ENCODE measurements at regions not wholly inside any gene's neighbourhood (a gene's known extent, or its start where the extent isn't known, plus 50 kb on each side); places are given as distances from the start of the nearest gene placed in this dataset.

GRCh38 chr6:108760126-108761050, 87.8 kb upstream of the ARMC2 start:
- Histone ChIP-seq H3K4me3 (ENCODE audit: low read depth in 2 of 2, low read length in 1 of 2) (no peak overlapping the region), H4K20me1 (ENCODE audit: insufficient read depth) (no peaks in the 10 kb centered on the region), H3F3A (replicated peaks; ENCODE audit: insufficient read depth) (no peaks in the 10 kb centered on the region), H2AFZ (ENCODE audit: low read depth) (no peak overlapping the region), H3K79me2 (ENCODE audit: insufficient read depth) (no peaks in the 10 kb centered on the region), H3K27ac (ENCODE audit: low read depth in 2 of 2, low read length in 1 of 2) (no peak overlapping the region), H3K4me2 (no peak overlapping the region), H3K27me3 (ENCODE audit: insufficient read depth) (no peaks in the 10 kb centered on the region), H3K9ac (no peak overlapping the region), H3K9me3 (no peaks in the 10 kb centered on the region), H3K9me2 (no peaks in the 10 kb centered on the region), H3K36me3 (replicated peaks in 1 of 2; ENCODE audit: control insufficient read depth in 1 of 2, insufficient read depth in 2 of 2, low read length in 1 of 2) (no peaks in the 10 kb centered on the region), H3K4me1 (ENCODE audit: control insufficient read depth in 1 of 2, insufficient read depth in 2 of 2, low read depth in 1 of 2, low read length in 1 of 2) (peaks cover 0 to 6% of the 10 kb centered on the region in 2 experiments; a peak in 1 of 4 replicates)
- 84% methylated on average over 8 of the region's 9 CpGs for WGBS (ENCODE audit: low lambda C conversion rate)
- ChIA-PET CTCF (interaction anchor here (1.7 kb wide), 1 partner anchor 9 kb away, joined by 4 read pairs; no protein-coding TSS in a partner anchor), POLR2A (no interaction called here)
- TF ChIP-seq JUND (IDR thresholded peaks at IDR 0.05) (0 out of 2 replicates have a peak, but pooled peaks have one; percentile 10), MXI1 (IDR thresholded peaks at IDR 0.05; ENCODE audit: low read depth, low read length) (no peak)
- no peak for DNase-seq

- no peak for TF ChIP-seq USF1 (IDR thresholded peaks at IDR 0.05; ENCODE audit: borderline replicate concordance, low read depth)
- TF ChIP-seq PBX3 (IDR thresholded peaks at IDR 0.05) = no peak
- TF ChIP-seq REST (IDR thresholded peaks at IDR 0.05; ENCODE audit: low read depth, low read length) = no peak
- no peak for TF ChIP-seq FOSL2 (IDR thresholded peaks at IDR 0.05; ENCODE audit: borderline replicate concordance, low read depth)
- no peak for TF ChIP-seq MAX (IDR thresholded peaks at IDR 0.05; ENCODE audit: low read depth)
- TF ChIP-seq POLR2AphosphoS5 (IDR thresholded peaks at IDR 0.05; ENCODE audit: low read depth, low read length) = no peak
- TF ChIP-seq ELF1 (IDR thresholded peaks at IDR 0.05) = no peak
- no peak for TF ChIP-seq ZBTB33 (IDR thresholded peaks at IDR 0.05; ENCODE audit: borderline replicate concordance, low read depth)
- no peaks in the 10 kb centered on the region for H3K36me3 ChIP-seq (replicated peaks in 1 of 2; ENCODE audit: control insufficient read depth in 1 of 2, insufficient read depth in 2 of 2, low read length in 1 of 2)
- ChIA-PET POLR2A (no interaction called here), CTCF (interaction anchor here (1.9 kb wide), 1 partner anchor 20 kb away, joined by 6 read pairs; no protein-coding TSS in a partner anchor)
- no peaks in the 10 kb centered on the region for H3K79me2 ChIP-seq (ENCODE audit: insufficient read depth)
- no peak for DNase-seq
- no peak overlapping the region for H3K9ac ChIP-seq
- no peak overlapping the region for H2AFZ ChIP-seq (ENCODE audit: low read depth)
- H4K20me1 ChIP-seq (ENCODE audit: insufficient read depth) = no peaks in the 10 kb centered on the region
- no peaks in the 10 kb centered on the region for H3K9me2 ChIP-seq
- H3K4me3 ChIP-seq (ENCODE audit: low read depth in 2 of 2, low read length in 1 of 2) = no peak overlapping the region
- H3K4me2 ChIP-seq = no peak overlapping the region
- H3K4me1 ChIP-seq (ENCODE audit: control insufficient read depth in 1 of 2, insufficient read depth in 2 of 2, low read depth in 1 of 2, low read length in 1 of 2) = peaks cover 0 to 6% of the 10 kb centered on the region in 2 experiments; a peak in 1 of 4 replicates
- no peaks in the 10 kb centered on the region for H3K27me3 ChIP-seq (ENCODE audit: insufficient read depth)
- WGBS (ENCODE audit: low lambda C conversion rate) = 40% methylated on average over 1 of the region's 1 CpG
- no peaks in the 10 kb centered on the region for H3F3A ChIP-seq (replicated peaks; ENCODE audit: insufficient read depth)
- H3K27ac ChIP-seq (ENCODE audit: low read depth in 2 of 2, low read length in 1 of 2) = no peak overlapping the region
- H3K9me3 ChIP-seq = no peaks in the 10 kb centered on the region
Measured at GRCh38 chr6:108762394-108762793, 85.8 kb upstream of the ARMC2 start.
